WTC11 (cell line): ENCODE measurements at regions not wholly inside any gene's neighbourhood (a gene's known extent, or its start where the extent isn't known, plus 50 kb on each side); places are given as distances from the start of the nearest gene placed in this dataset.

ENCODE experiments used
- ATF3 ChIP-seq: sonication (generic); formaldehyde crosslinking; conservative IDR thresholded peaks from 2 replicates; pipeline ENCODE4 v1.8.1; 2022; ENCODE audit warnings: mild to moderate bottlenecking, missing genetic modification reagents
- CBFB ChIP-seq: sonication (generic); formaldehyde crosslinking; IDR thresholded peaks from 2 replicates; pipeline ENCODE4 v1.8.1; 2022; ENCODE audit warnings: mild to moderate bottlenecking, low read depth, missing genetic modification reagents
- CREM ChIP-seq: sonication (generic); formaldehyde crosslinking; IDR thresholded peaks from 2 replicates; pipeline ENCODE4 v1.8.1; 2022; ENCODE audit warnings: mild to moderate bottlenecking, missing genetic modification reagents, moderate library complexity
- GRHL2 ChIP-seq: fragments of 250-450 bp; sonication (Bioruptor Pico); IDR thresholded peaks from 2 replicates; pipeline ENCODE4 v1.8.0; 2022; ENCODE audit warnings: mild to moderate bottlenecking, moderate library complexity; ENCODE audit not compliant: insufficient replicate concordance, severe bottlenecking
- TF ChIP-seq, protein P1 (sequence below): fragments of 200-600 bp; IDR thresholded peaks from 2 replicates; pipeline ENCODE4 v1.8.0; 2022; ENCODE audit warnings: antibody characterized with exemption

GRCh38 chrX:45807572-45808425, 607.1 kb upstream of the DIPK2B start:
- TF ChIP-seq ATF3 (CRISPR knock-in tag) = no peak
- TF ChIP-seq GRHL2 = no peak
- no peak for TF ChIP-seq CREM (CRISPR knock-in tag)
- no peak for TF ChIP-seq CBFB (CRISPR knock-in tag)
- TF ChIP-seq, protein P1, sequence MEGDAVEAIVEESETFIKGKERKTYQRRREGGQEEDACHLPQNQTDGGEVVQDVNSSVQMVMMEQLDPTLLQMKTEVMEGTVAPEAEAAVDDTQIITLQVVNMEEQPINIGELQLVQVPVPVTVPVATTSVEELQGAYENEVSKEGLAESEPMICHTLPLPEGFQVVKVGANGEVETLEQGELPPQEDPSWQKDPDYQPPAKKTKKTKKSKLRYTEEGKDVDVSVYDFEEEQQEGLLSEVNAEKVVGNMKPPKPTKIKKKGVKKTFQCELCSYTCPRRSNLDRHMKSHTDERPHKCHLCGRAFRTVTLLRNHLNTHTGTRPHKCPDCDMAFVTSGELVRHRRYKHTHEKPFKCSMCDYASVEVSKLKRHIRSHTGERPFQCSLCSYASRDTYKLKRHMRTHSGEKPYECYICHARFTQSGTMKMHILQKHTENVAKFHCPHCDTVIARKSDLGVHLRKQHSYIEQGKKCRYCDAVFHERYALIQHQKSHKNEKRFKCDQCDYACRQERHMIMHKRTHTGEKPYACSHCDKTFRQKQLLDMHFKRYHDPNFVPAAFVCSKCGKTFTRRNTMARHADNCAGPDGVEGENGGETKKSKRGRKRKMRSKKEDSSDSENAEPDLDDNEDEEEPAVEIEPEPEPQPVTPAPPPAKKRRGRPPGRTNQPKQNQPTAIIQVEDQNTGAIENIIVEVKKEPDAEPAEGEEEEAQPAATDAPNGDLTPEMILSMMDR = no peak
